ENCODE measurements at regions not wholly inside any gene's neighbourhood (a gene's known extent, or its start where the extent isn't known, plus 50 kb on each side); places are given as distances from the start of the nearest gene placed in this dataset.
A peak's percentile ranks its signal among the peaks of the same experiment; 100 is the strongest.

DNA sequence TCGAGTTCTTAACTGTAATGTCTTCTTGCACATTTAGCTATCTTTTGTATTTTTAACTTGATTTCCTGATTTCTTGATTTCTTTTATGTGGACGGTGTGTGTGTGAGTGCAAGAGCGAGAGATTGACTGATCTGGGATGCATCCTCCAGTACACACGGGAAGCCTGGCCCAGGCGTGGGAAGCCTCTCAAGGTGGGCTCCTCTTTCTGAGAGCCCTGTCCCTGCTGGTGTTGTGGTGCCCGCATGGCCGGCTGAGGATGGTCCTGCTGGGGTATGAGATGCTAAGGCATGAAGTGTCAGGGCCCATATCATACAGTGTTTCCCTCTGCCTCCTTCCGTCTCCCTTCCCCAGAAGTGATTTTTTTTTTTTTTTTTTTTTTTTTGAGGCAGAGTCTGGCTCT lies 130.8 kb upstream of the TCERG1L start:
- no peak for FAIRE-seq
- DNase-seq (ENCODE audit: insufficient read length, low spot score), result no peak

- FAIRE-seq (no peak), DNase-seq (ENCODE audit: insufficient read length, low spot score) (no peak)
Measured at GRCh38 chr10:131444286-131444685, 132.8 kb upstream of the TCERG1L start.

DNA sequence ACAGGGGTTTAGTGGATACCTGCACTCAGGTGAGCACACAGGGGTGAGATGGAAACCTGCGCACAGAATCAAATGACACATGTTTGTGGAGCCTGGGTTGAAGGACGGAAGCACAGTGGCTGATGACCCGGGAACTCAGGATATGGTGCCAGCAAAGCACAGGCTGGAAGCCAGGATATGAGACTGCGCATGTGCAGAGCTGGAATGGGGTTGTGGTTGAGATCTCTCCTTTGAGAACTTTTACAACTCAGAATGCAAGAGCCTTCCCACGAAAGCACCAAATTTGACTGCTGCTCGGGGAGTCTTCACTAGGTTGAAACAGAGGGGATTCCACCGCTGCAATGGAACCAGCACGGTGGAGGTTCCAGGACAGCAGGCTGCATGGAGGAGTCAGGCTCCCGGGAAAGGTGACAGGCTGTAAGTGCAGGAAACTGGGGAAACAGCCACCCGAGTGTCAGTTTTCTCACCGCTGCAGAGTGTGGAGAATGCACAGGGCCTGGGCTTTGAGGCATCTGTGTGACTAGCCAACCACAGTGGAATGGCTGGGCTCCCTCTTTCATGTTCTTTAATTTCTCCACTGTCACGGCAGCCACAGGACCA lies 133.4 kb upstream of the TCERG1L start:
- FAIRE-seq (no peak), DNase-seq (ENCODE audit: insufficient read length, low spot score) (no peak)

GRCh38 chr10:131445623-131446022 lies 134.1 kb upstream of the TCERG1L start:
- no peak for FAIRE-seq
- DNase-seq (ENCODE audit: insufficient read length, low spot score), result no peak

DNA sequence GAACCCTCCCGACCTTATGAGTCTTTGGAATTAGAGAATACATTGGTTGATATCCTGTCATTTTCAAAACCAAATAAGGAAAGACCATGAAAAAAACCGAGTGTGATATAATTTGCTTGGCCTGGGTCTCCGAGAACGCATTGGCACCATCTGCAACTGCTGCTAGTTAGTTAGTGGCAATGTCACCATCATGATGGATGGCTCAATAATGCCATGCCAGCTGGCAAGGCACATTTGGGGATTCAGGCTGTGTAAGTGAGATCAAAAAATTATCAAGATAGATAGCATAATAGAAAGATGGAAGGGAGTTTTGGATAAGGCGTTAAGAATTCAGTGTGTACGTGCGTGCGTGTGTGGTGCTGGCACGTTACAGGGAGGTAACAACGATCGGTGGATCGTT lies 134.7 kb upstream of the TCERG1L start:
- FAIRE-seq (no peak), DNase-seq (ENCODE audit: insufficient read length, low spot score) (no peak)

GRCh38 chr10:131448171-131448570 lies 136.7 kb upstream of the TCERG1L start:
- no peak for DNase-seq (ENCODE audit: insufficient read length, low spot score)
- FAIRE-seq, result no peak

- no peak for DNase-seq (ENCODE audit: insufficient read length, low spot score)
- FAIRE-seq, result no peak
Measured at GRCh38 chr10:131448883-131449282, 137.4 kb upstream of the TCERG1L start.

DNA sequence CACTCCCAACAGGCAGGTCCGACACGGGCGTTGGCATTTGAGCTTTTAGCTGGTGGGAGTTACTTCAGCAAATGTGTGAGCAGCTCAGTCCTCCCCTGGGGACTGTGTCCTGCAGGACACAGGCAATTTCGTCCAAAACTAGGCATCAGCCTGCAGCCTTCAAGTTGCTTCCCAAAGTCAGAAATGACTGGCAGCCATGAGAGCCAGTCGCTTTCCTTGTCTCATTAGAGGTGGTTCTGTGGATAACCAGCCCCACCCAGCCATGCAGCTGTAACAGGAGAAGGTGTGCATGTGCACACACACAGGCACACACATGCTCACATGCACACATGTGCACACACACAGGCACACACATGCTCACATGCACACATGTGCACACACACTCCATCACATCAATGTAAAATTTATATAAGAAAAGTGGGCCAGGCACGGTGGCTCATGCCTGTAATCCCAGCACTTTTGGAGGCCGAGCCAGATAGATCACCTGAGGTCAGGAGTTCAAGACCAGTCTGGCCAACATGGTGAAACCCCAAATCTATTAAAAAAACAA lies 138.8 kb upstream of the TCERG1L start:
- DNase-seq (ENCODE audit: insufficient read length, low spot score), result no peak

DNA sequence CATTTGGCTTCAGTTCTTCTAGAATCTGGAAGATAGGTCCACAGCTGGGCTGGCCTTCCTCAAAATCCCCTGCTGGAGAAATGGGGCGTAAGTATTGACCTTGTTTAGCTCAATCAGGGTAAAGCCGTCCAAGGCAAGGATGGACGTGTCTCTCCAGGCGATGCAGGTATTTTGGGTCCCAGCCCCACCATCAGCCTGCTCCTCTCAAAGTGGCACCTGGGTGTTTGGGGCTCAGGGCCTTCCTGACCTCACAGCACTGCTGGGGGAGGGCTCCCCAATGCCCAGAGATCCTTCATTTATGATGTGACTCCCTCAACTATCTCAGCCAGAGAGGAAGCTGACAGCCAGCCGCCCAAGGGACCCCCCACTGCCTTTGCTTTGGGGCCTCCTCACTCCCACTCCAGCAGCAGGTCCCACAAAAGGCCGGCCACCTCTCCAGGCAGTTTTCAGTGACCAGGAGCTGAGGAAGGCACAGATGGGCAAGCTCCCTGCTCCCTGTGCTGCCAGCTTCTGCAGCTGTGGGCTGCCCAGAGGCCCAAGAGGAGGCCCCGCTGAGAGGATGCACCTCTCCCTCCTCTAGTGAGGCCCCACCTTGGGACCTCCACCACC lies 140.0 kb upstream of the TCERG1L start:
- DNase-seq (ENCODE audit: insufficient read length, low spot score), result no peak
- FAIRE-seq, result no peak

More for the DNA sequence above, 138.8 kb upstream of the TCERG1L start:
- no peak for FAIRE-seq

DNA sequence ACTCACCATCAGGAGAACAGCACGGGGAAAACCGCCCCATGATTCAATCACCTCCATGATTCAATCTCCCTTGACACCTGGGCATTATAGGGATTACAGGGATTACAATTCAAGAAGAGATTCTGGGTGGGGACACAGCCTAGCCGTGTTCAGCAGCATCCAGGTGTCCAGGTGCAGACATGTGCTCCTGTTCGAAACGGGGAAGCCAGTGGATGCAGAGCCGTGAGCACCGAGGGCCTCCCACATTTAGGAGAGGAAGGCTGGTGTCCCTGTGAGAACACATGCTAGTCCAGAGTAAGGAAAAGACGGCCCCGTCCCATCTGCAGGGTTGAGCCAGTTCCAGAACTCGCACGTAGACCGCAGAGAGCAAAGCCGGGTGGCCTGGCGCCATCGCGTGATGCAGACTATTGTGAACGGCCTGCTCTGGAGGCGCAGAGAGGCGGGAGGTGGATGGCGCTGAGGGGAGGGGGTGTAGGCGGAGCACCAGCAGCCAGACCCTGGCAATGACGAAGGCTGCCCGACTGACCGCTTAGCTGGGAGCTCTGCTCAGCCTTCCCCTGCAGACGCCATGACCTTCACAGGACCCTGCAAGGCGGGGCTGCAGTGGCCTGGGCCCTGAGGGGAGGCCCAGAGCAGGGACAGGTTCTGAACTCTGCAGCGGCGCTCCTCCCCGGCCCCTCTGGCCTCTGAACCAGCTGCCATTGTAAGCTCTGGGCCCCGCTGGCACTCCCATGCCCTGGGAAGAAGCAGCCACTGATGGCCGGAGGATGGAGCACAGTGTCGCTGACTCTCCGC lies 141.6 kb upstream of the TCERG1L start:
- DNase-seq (ENCODE audit: insufficient read length, low spot score) (no peak), FAIRE-seq (no peak)

DNA sequence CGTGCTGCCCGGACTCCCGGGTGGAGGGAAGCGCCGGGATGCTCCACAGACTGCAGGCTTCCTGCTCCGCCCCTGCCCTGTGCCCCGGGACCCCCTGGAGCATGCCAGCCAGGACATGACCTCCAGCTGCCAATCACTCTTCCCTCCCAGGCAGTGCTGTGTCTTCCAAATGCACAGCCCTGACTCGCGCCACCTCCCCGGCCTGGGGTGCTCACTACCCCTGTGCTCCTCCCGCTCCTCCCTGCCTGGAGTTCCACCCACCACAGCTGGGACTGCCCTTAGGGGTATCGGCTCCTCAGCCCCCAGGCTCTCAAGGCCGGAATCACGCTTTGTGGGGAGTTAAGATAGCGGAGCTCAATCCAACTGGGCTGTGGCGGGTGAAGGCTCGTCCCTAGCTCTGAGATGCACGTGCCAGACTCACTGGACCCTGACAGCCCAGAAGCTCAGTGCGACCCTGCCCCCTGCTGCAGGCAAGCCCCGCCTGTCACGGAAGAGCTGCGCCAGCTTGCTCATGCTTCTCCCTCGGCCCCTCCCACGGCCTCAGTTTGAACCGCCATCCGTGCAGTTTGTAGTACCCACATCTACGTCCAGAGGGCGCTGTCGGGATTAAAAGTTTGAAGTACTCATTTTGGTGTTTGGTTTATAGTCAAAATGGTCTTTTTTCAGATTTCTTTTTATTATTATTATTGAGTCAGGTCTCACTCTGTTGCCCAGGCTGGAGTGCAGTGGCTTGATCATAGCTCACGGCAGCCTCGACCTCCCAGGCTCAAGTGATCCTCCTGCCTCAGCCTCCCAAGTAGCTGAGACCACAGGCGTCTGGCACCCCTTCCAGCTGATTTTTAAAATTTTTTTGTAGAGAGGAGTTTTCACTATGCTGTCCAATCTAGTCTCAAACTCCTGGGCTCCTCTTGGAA lies 142.5 kb upstream of the TCERG1L start:
- peak; percentile 57 for DNase-seq (ENCODE audit: insufficient read length, low spot score)
- FAIRE-seq, result peak; percentile 70

GRCh38 chr10:131456411-131456810 lies 144.9 kb upstream of the TCERG1L start:
- FAIRE-seq, result no peak
- no peak for DNase-seq (ENCODE audit: insufficient read length, low spot score)

- FAIRE-seq, result no peak
Measured at GRCh38 chr10:131461093-131461492, 149.6 kb upstream of the TCERG1L start.

GRCh38 chr10:131464789-131465188 lies 153.3 kb upstream of the TCERG1L start:
- FAIRE-seq (no peak), DNase-seq (ENCODE audit: insufficient read length, low spot score) (no peak)

More at GRCh38 chr10:131461093-131461492, 149.6 kb upstream of the TCERG1L start:
- DNase-seq (ENCODE audit: insufficient read length, low spot score), result no peak

DNA sequence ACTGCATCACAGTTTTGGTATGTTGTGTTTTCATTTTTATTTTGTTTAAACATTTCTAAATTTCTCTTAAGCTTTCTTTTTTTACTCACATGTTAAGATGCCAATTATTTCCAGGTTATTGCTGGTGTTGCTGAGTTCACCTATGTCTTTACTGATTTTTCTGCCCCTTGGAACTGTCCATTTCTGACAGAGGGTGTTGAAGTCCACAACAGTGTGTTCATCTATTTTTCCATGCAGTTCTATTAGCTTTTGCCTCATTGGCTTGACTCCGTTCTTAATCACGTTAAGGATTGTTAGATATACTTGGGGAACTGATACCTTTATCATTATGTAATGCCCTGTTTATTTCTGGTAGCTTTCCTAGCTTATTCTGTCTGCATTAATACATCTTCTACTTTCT lies 158.0 kb upstream of the TCERG1L start:
- DNase-seq (ENCODE audit: insufficient read length, low spot score) (no peak), FAIRE-seq (no peak)

DNA sequence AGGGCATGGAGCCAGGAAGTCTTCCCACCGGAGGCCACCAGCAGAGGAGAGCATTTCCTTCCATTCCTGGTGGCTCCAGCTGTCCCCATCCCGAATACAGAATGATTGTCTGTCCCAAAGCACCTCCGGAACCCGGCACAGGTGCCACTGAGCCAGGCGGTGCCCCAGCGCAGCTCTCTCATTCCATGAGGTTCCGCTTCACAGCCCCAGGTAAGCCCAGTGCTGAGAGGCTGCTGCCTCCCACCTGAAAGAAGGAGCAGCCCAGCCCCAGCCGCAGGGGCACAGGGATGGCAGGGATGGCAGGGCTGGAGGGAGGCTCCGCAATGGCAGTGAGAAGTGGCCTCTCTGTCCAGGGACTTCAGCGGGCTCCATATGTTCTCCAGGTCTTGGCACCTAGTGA lies 162.1 kb upstream of the TCERG1L start:
- DNase-seq (ENCODE audit: insufficient read length, low spot score), result no peak
- no peak for FAIRE-seq

GRCh38 chr10:131474416-131474815 lies 162.9 kb upstream of the TCERG1L start:
- DNase-seq (ENCODE audit: insufficient read length, low spot score), result no peak
- no peak for FAIRE-seq

DNA sequence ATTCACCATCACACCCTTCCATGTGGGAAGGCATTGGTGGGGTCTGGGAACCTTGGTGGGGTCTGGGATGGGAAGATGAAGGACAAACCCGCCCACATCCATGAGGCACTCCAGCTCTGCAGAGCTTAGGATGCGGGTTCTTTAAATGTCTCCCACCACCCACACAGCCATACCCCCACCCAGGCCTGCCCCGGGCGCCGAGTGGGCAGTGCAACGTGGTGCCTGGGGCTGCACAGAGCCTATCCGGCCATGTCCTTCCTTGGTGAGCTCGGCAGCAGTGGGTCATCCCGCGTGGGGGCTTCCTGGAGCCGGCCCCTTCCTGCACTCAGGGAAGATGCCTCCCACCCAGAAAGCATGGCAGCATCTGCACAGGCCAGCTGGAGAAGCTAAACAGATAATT lies 163.5 kb upstream of the TCERG1L start:
- DNase-seq (ENCODE audit: insufficient read length, low spot score) (no peak), FAIRE-seq (no peak)

DNA sequence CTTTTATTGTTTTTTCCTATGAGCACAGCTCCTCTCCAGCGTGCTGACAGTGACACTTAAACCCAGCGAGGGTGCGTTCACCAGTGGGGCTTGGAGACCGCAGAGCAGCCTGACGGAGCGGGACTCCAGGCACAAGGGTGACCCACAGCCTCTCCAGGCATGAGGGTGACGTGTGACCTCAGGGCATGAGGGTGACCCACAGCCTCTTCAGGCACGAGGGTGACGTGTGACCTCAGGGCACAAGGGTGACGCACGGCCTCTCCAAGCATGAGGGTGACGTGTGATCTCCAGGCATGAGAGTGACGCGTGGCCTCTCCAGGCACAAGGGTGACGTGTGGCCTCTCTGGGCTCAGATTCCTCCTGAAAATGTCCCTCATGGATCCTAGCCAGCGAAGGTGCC lies 164.3 kb upstream of the TCERG1L start:
- FAIRE-seq, result no peak
- DNase-seq (ENCODE audit: insufficient read length, low spot score), result no peak

GRCh38 chr10:131477457-131478121 lies 166.1 kb upstream of the TCERG1L start:
- DNase-seq (ENCODE audit: insufficient read length, low spot score) (no peak), FAIRE-seq (no peak)
